ENCODE measurements at regions not wholly inside any gene's neighbourhood (a gene's known extent, or its start where the extent isn't known, plus 50 kb on each side); places are given as distances from the start of the nearest gene placed in this dataset.

DNA sequence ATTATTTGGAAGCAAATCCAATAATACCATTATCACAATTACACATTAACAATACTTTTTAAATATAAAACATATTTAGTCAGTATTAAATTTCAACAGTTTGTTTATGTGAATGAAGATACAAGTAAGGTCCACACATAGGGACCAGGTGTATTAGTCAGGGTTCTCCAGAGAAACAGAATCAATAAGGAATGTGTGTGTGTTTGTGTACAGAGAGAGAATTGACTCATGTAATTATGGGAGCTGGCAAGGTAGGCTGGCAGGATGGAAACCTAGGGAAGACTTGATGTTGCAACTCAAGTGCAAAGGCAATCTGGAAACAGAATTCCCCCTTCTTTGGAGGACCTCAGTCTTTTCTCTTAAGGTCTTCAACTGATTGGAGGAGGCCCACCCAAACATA, 123.2 kb upstream of the OTX2 start:
- TF ChIP-seq, protein P1, sequence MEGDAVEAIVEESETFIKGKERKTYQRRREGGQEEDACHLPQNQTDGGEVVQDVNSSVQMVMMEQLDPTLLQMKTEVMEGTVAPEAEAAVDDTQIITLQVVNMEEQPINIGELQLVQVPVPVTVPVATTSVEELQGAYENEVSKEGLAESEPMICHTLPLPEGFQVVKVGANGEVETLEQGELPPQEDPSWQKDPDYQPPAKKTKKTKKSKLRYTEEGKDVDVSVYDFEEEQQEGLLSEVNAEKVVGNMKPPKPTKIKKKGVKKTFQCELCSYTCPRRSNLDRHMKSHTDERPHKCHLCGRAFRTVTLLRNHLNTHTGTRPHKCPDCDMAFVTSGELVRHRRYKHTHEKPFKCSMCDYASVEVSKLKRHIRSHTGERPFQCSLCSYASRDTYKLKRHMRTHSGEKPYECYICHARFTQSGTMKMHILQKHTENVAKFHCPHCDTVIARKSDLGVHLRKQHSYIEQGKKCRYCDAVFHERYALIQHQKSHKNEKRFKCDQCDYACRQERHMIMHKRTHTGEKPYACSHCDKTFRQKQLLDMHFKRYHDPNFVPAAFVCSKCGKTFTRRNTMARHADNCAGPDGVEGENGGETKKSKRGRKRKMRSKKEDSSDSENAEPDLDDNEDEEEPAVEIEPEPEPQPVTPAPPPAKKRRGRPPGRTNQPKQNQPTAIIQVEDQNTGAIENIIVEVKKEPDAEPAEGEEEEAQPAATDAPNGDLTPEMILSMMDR (IDR thresholded peaks at IDR 0.05; ENCODE audit: insufficient read depth, low read length) = no peak
- no peak overlapping the region for H3K4me3 ChIP-seq (ENCODE audit: low read depth, low read length)
- DNase-seq (ENCODE audit: low read depth) = no peak

DNA sequence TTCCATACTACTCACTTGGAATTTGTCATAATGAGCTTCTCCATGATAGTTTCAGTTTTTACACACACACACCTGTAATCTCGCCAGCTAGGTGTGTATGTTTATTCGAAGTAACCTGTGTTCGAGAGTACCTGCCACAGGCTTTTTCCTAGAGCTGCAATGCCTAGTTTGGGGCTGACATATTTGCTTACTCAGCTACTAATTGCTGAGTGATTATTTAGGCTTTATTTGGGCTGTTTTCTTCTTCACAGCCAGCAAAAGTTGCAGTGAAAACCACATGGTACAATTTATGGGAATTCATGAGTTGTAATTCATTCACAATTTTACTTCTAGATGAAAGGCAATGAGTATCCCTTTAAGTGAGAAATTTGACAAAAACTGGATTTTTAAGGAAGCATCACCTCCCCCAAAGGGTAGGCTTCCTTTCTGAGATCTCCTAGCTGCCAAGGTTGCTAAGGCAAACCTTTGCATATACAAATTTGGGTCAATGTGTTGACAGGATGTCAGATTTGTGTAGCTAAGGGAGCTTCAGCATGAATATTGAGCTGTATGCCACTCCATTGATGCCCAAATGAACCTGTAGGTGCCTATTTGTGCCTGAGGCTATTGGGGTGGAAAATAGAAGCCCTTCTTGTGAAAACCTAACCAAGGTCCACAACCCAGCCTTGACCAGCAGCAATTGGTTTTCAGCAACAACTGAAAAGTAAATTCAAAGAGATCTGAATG, 108.7 kb upstream of the OTX2 start:
- no peak overlapping the region for H3K4me3 ChIP-seq (ENCODE audit: low read depth, low read length)
- TF ChIP-seq, protein P1 (IDR thresholded peaks at IDR 0.05; ENCODE audit: insufficient read depth, low read length) = no peak
- no peak for DNase-seq (ENCODE audit: low read depth)

DNA sequence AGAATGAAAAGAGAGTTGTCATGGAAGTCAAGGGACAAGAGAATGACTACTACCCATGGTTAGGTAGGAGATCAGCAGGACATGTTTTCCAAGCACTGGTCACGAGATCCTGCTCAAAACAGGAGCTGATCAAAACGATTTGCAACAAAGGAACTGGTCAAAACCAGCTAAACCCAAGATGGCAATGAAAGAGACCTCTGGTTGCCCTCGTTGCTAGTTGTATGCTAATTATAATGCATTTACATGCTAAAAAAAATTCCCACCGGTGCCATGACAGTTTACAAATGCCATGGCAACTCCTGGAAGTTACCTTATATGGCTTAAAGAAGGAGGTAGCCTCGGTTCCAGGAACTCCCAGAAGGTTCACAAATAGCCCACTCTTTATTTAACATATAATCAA, 95.0 kb upstream of the OTX2 start:
- H3K4me3 ChIP-seq (ENCODE audit: low read depth, low read length) = no peak overlapping the region
- no peak for DNase-seq (ENCODE audit: low read depth)
- TF ChIP-seq, protein P1 (IDR thresholded peaks at IDR 0.05; ENCODE audit: insufficient read depth, low read length) = no peak

DNA sequence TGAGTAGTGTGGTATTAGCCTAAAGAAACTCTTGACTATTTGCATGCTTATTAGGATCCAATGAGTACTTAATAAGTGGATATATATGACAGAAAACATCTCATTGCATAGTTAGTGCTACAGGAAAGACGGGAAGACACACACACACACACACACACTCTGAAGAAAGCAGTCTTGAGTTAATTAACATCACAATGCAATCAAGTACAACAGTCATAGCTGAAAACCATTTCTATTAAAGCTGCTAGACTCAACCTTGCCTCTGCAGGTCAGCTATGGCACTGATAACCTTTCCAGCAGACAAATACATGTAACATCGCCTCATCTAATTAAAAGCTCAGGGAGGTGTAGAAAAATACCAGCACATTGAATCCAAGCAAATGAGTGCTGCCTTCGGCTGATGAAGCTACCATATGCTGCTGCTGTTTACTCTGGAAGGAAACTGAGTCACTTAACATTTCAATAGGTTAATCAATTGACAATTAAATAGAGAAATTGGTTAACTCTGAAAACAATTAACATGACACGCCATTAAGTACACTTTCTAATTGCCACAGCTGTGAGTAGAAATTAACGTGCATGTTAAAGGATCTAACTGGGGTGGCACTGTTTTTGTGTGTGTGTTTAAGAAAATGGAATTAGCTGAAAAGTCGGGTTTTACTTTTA, 93.2 kb upstream of the OTX2 start:
- no peak overlapping the region for H3K4me3 ChIP-seq (ENCODE audit: low read depth, low read length)
- no peak for DNase-seq (ENCODE audit: low read depth)
- TF ChIP-seq, protein P1 (IDR thresholded peaks at IDR 0.05; ENCODE audit: insufficient read depth, low read length) = no peak

DNA sequence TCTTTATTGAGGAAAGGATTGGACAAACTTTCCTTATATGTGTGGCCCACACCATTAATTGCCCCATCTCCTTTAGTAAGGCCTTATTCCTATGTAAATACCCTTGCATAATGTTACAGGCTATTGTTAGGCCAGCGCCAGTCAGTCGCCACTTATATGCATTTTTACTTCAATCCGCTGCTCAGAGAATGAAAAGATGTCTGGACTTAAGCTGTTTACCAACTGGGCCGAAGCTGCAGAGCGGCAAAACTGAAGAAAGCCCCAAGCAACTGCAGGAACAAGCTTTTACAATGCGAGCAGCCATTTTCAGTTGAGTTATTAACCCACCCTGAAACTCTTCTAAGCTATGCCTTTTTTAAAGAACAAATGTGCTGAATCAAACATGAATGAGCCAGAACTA, 92.1 kb upstream of the OTX2 start:
- DNase-seq (ENCODE audit: low read depth) = no peak
- no peak overlapping the region for H3K4me3 ChIP-seq (ENCODE audit: low read depth, low read length)
- TF ChIP-seq, protein P1 (IDR thresholded peaks at IDR 0.05; ENCODE audit: insufficient read depth, low read length) = no peak

DNA sequence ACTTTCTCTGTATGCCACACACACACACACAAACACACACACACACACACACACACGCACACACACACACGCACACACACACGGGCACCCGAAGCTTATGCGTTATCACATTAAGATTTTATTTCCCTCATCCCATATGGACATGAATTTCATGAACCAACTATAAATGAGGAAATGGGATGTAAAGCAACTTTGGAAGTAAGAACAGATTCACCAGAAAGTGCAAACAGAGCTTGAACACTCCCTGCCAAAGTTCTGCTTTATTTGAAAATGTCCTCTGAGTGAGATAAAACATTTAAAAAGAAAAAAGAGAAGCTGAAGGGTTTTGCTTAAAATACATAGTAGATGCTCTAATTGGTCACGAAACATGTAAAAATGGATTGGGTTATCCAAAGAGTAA, 90.4 kb upstream of the OTX2 start:
- no peak overlapping the region for H3K4me3 ChIP-seq (ENCODE audit: low read depth, low read length)
- DNase-seq (ENCODE audit: low read depth) = no peak
- TF ChIP-seq, protein P1 (IDR thresholded peaks at IDR 0.05; ENCODE audit: insufficient read depth, low read length) = no peak

Measured in fibroblast of the aortic adventitia (primary cell).